Non-pigmented ciliary epithelial cell (primary cell): ENCODE measurements at regions not wholly inside any gene's neighbourhood (a gene's known extent, or its start where the extent isn't known, plus 50 kb on each side); places are given as distances from the start of the nearest gene placed in this dataset.
A peak's percentile ranks its signal among the peaks of the same experiment; 100 is the strongest.

Source experiments
- DNase-seq: peaks from one replicate; pipeline ENCODE4 v3.0.0-alpha.2; 2010; ENCODE audit warnings: low read depth

DNA sequence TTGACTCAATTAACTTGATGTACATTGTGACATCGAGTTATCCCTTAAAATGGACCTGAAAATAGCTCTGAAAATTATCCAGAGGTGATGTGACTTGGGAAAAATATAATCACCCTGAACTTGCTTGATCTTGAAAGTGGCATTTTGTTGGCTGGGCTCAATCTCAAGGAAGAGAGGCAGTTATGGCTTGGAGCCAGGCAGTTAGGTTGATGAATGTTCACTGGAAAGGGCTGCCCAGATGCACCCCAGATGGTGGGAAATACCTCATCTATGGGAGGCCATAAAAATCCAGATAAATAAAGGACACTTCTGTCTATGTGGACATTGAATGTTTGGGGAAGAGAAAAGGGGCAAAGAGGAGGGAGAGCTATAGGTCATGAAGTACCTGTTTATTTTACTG is 55.7 kb upstream of the OR5AN1 start:
- DNase-seq = no peak

DNA sequence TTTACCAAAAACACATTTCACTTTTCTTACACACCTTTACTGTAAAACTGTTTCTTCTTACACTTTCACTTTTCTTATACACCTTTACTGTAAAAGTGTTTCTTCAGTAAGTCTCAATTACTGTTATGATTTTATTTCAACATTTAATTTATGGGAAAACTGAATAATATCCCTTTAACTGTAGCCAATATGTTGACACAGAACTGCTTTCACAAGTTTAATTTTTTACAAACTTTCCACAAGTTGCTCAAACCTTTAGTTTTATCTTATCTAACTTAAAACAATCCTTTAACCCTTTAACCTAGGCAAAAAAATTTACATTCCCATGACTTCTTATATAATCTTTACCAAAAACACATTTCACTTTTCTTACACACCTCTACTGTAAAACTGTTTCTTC is 63.3 kb upstream of the OR5AN1 start:
- DNase-seq = no peak

DNA sequence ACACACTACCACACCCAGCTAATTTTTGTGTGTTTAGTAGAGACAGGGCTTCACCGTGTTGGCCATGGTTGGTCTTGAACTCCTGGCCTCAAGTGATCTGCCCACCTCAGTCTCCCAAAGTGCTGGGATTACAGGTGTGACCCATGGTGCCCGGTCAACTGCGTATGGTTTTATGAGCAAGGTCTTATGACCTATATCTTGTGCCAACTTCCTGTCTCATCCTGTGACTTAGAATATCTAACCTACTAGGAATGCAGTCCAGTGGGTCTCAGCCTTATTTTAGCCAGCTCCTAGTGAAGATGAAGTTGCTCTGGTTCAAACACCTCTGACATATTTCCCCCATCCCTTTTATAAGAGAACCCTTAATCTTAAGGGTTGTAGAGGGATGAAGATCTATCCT is 66.1 kb upstream of the OR5AN1 start:
- DNase-seq = no peak

DNA sequence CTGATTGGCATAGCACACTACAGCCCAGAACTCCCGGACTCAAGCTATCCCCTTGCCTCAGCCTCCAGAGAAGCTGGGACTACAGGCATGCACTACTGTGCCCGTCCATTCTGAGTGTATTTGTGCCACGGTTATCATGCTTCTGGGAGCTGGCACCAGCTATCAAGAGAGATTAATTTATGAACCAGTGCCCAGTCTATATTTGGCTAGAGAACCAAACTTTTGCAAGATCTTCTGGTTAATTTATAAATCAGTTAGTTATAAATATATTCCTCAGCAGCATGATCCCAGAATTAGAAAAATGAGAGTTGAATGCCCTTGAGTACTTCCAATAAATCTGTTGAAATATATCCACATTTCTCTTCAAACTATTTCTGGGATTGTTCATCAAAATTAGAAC is 67.5 kb upstream of the OR5AN1 start:
- no peak for DNase-seq

DNA sequence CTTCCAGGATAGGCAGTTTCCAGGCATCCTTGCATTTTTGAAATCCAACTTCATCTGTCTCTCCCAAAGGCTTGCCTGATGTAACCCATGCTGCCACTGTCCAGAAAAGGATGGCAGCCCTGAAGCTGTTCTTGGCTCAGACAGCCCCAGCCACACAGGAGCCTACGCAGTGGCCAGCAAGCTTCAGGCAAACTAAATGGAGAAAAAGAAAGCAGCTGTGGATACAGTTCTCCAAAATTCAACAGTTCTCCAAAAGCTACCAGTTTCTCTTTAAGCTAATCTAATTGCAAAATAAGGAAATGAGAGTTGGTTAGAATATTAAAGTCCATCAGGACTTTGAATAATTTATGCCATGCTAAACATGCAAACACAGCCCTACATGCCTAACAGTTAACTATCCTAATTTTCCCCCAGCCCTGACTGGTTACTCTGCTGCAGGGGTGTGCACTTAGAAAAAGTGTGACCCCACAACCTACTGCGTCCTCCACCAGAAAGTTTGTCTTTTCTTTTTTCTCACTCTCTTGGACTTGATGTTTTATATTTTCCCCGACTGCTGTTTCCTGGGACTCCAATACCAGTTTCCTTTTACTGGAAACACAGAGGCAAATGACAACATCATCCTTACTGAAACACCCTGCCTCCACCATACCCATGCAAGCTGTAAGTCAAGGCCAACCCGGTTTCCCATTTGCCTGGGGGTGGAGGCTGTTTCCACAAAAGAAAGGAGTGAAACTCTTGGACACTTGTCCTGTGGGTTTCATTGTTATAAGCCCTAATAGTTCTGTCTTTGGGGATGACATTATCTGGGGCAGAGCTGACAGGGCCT is 69.1 kb upstream of the OR5AN1 start:
- no peak for DNase-seq

DNA sequence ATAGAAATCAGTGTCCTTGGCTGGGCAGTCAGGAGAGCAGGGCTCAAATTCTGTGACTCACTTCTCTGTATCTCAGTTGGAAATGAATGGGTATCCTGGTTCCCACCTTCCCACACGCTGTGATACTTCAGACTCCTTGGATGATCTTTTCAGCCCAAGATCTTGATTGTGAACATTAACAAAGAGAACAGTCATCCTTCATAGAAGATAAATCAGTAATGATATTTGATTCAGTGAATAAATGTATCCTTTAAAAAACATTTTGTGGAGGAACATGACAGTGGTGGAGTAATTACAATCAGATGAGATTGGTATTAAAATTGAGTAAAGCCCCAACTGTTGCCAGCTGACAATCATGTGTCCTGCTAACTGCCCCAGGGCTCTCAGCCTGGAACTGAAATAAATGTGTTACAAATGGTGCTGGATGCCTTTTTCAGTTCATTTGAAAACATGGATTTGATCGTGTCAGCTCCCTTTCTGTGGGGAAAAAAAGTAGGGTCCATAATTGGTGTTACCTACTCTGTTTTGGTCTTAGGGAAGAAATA is 72.9 kb upstream of the OR5AN1 start:
- no peak for DNase-seq

DNA sequence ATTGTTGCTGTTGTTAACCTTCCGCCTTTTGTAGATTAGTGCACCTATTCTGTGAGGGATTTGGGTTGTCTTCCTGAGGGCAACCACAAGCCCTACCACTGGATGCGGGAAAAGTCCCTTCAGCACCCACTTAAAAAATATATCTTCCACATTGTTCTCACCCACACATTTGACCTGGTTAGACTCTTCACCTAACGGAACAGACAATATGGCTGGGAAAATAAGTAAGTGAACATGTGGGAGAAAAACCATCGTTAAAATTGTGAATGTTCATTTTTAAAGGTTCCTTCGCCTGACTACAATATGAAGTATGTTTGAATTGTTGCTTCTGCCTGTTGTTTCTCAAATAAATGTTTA is 72.0 kb upstream of the MPEG1 start:
- DNase-seq = no peak

DNA sequence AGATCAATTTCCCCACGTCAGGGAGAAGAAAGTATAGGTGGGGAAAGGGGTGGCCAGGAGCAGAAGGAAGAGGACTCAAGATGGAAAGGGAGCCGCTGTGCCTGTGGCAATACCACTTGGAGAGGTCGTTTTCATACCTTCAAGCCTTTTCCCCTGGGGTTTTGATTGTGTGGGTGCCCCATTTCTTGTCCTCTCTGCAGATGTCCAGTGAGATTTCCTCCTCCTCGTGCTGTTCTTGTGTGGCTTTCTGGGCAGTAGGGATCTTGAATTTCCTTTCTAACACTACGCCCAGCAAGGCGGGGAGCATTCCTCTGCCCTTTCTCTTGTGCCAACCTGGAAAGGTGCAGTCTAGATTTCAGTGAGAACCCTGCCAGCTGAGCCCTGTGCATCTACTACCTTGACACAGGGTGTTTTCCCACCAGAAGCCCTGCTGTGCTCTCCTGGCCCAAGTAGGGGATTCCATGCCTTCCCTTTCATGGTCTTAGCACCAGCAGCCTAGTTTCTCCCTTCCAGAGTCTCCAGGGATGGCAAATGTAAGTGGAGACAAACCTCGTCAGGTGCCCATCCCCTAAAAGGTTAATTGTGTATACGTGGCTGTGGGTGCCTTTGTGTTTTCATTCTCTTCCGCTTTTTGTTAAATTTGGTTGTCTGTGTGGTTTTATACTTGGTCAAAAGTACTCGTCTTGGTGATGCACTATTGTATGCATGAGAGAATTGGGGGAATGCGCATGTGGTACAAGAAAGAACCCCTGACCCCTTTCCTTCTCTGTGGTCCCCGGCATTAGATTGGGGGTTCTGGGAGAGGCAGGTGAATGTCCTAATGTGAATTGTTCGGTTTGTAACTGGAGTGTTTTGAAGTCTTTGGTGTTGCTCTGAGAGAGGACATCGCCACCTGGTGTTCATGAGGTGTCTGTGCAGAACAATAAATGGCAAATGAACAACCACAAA is 71.4 kb upstream of the MPEG1 start:
- peak; percentile 6 for DNase-seq

DNA sequence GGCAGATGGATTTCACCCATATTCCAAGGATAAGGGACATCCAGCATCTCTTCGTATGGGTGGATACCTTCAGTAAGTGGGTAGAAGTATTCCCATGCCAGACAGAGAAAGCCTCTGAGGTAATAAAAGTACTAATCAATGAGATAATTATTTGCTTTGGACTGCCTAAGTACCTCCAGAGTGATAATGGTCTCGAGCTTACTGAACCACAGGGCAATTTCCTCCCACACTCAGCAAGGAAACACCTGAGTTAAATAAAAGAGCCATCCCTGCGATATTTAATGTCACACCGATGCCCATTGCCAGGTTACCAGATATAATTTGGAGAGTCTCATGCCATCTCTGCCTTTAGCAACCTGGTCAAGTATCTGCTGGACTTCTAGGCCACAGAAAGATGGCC is 70.6 kb upstream of the MPEG1 start:
- DNase-seq = no peak

DNA sequence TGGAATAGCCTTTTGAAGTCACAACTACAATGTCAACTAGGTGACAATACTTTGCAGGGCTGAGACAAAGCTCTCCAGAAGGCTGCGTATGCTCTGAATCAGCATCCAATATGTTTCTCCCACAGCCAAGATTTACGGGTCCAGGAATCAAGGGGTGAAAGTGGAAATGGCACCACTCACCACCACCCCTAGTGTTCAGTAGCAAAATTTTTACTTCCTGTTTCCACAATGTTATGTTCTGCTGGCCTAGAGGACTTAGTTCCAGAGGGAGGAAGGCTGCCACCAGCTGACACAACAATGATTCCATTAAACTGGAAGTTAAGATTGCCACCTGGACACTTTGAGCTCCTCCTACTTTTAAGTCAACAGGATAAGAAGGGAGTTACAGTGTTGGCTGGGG is 68.5 kb upstream of the MPEG1 start:
- DNase-seq = no peak

DNA sequence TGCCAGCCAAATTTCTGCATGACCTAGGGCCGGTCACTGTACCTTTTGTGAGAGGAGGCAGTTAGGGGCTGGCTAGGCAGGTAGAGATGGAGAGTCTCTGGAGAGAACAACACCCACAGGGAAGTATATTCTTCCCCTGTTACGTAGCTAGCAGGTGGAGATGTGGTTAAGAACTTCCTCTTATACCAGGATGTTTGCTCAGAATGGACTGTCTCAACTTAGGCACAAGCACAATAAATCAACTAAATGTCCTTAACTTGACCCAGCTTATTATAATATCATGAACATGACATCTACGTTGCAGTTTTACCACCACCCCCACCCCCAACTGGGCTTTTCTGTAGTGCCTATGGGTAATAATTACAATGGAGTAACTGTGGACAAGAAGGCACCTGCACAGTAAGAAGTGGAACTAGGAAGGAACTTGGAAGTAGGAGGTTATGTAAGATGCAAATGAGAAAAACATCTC is 60.7 kb upstream of the MPEG1 start:
- DNase-seq = no peak

DNA sequence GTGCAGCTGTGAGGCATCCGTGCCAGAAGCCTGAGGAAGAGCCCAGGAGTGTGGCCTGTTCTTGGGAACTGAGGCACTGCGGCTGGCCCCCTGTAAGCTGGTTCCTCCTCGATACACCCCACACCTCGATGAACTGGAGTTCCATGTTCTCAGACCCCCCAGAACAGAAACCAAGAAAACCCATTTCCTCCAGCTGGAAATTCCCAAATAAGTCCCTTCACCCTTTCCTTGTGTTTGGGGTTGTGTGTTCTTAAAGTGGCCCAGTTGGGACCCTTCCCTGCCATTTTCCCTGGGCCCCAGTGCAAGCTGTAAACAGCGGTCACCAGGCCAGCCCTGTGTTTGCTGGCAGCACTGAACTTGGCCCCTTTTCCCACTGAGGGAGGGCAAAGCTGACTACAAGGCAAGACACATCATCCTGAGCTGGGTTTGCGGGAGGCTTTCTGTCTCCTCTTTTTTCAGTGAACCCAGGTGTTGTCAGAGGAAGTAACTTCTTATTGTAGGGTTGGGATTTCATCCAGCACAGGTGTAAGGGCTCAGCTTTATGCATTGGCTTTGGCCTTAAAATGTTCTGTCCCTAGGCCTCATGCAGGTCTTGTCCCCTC is 60.1 kb upstream of the MPEG1 start:
- no peak for DNase-seq

DNA sequence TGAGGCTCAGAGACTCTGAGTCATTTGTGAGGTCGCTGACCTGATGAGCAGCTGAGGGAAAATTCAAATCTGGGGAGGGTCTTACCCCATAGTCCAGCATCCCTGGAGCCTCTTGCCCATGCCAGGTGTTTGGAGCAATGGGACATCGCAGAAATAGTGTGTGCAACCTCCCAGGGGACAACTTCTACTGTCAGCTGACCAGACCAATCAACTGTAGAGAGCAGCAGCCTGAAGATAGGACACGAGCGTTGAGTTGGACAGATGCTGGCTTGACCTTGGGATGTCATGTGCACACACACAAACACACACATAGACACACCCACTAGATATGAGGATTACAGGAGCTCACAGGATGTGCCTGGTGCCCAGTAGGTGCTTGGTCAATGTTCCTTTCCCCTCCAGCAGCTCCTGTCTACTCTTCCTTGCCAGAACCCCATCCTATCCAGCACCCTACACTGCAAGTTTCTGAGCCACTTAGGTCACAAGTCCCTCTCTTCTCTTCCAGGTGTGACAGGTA is 59.1 kb upstream of the MPEG1 start:
- DNase-seq = no peak

DNA sequence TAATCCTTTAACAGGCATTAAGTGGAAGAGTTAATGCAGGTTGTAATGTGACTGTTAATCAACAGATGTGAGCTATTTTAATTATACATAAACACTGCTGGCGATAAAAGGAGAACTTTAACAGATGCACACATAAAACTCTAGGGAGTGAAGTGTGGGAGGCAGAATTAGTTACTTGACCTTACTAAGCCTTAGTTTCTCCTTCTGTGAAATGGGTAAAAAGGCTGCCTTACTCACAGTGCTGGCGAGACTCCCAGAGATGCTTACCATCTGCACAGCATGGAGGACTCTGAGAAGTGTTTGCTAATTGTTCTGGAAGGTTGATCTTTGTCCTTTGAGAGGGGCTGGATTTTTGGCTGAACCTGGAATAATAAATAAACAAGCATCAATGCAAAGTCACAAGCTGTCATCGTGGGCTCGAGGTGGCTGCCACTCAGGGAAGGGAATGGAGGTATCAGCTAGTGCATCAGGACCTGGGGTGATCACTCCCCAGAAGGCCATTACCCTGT is 58.6 kb upstream of the MPEG1 start:
- no peak for DNase-seq

DNA sequence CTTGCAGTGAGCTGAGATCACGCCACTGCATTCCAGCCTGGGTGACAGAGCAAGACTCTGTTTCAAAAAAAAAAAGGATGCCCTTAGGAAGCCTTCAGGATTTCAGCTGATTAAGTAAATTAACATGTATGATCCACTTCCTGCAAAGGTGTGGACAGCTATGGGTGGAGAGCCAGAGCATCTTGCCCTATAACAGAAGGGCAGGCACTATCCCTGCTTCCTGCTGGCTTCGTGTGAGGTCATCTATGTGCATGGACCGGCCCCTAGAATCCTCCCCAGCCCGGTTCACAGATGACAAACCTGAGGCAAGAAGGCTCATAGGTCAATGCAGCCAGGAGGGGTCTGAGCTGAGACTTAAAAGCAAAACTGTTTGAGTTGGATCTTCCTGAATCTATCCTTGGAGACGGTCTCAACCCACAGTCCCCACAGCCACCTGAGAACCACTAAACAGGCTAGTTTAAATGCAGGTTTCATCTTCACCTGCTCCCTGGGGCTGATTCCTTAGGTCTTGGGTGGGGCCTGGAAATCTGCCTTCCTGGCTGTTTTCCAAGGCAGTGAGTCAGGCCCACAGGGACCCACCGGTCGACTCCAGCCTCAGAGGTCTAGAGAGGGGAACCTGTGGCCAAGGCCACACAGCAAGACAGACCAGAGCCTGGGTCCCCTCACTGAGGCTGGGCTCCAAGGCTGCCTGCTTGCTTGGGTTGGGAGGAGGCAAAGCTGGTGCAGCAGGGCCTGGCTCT is 55.2 kb upstream of the MPEG1 start:
- DNase-seq = no peak

DNA sequence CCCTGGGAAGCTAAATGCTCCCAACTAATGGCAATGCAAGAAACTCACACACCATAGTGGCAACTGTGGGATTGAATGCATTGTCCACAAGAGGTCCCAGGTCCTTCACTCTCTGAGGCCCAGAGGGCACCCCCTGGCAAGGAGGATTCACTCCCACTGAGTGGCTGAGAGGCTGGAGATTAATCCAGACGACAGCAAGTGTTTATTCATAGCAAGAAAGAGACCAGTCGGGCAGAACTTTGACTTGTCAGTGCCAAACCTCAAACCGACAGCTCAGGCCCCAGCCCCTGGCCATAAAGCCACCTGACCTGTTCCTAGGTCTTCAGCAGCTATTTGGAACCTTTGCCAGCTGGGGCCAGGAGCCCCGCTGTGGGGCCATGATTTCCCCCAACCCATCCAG is 54.5 kb upstream of the MPEG1 start:
- no peak for DNase-seq

DNA sequence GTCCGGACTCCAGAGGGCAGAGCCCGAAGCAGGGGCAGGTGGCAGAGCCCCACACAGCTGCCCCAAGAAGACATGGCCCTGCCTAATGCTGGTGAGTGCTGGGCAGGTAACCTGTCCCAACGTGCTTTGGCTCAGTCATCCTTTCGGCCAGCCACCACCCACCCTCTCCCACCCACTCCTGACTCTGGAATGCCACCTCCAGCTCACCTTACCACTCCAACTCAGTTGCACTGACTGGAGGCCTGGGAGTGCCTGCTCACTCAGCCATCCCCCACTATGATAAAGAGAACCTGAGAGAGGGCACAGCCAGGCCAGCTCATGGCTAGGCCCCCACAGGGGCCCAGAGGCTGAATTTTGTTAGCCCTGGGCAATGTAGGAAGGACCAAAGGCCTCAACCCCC is 53.8 kb upstream of the MPEG1 start:
- DNase-seq = no peak

DNA sequence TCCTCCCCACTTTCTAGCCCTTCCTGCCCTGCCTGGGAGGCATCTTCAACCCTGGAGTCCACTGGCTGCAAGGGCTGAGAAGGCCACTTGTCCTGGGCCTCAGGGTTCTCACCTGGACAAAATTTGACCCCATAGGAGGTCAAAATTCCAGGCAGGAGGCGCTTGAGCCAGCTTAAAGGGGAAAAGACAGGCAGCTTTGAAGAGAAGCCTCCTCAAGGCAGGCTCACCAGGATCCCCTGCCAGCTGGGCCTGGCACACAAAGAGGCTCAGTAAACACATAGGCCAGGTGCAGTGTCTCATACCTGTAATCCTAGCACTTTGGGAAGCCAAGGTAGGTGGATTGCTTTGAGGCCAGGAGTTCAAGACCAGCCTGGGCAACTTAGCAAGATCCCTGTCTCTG is 53.0 kb upstream of the MPEG1 start:
- no peak for DNase-seq

DNA sequence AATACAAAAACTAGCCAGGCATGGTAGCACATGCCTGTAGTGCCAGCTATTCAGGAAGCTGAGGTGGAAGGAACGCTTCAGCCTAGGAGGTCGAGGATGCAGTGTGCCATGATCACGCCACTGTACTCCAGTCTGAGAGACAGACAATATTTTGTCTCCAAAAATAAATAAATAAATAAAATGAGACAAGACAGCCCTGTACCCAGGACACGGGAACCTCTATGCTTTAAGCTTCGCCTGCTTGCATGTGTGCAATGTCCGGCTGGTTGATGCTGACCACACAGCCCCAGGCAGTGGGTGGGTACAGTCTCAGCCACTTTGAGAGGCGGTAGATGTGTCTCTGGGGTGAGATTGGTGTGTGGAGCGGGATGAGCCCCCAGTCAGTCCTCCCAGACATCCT is 52.0 kb upstream of the MPEG1 start:
- no peak for DNase-seq

DNA sequence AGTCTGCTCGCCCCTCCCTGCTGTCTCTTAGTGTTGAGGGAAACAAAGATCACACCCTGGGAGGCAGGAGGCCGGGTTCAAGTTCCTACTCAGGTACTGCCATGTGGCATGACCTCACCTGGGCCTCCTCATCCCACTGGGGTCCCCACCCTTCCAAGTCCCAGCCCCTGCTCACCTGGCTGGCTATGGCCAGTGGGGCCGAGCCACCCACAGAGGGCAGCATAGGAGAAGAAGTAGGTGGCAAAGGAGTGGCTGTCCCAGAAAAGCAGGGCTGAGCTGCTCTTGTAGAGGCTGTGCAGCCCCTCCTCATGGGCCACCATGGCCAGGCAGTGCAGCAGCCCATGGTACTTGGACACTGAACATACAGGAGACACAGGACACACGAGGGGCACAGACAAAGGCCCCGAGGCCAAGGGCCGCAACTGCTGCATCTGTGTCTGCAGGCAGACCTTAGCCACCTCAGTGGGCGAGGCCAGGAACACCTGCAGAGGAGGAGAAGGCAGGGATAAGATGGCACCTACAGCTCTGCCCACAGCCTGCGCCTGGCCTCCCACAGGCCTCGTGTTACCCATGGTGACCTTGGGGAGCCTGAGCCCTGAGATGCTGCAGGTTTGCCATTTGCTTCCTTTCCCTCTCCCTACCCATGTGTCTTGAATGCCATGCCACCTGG is 50.6 kb upstream of the MPEG1 start:
- DNase-seq = no peak
